Stimulated activated naive CD4-positive, alpha-beta T cell treated with Interleukin-2 at 50 U/mL for 16 hours (primary cell): ENCODE measurements at regions not wholly inside any gene's neighbourhood (a gene's known extent, or its start where the extent isn't known, plus 50 kb on each side); places are given as distances from the start of the nearest gene placed in this dataset.

ENCODE experiments used
- DNase-seq: peaks from one replicate; lab custom pipeline; 2025; lab: John Stamatoyannopoulos, UW

DNA sequence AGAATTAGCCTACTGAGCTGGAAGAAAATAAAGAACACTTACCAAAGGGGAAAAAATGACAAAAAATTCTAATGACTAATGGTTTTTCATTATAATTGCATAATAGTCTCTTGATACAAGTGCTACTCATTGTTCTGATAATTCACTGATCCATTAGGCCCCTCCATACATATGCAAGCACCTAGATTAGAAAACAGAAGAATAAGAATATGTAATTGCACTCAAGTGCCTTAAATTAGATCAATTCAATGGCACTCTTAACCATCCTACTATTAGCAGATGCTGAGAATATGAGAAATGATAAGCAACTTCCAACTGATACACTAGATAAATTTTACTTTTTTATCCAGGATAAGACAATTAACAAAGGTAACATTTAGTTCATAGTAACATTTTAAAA is 440.9 kb upstream of the C9orf72 start:
- DNase-seq = no peak

DNA sequence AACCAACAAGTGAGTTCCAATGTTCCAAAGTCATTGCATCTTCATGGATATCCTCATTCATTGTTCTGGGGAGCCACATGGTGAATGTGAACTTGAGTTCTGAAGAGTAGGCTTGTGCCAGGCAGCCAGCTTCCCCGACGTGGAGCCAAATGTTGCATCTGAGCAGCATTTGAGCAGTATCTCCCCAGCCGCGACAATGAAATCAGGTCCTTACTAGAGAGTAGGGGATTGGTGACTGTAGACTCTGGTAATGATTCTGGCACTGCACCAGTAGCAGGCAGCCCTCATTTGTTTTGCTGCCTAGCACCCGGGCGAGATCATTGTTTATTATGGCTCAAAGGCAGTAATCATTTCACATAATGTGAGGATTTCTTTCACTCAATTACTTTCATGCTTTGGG is 451.4 kb upstream of the C9orf72 start:
- DNase-seq = no peak

DNA sequence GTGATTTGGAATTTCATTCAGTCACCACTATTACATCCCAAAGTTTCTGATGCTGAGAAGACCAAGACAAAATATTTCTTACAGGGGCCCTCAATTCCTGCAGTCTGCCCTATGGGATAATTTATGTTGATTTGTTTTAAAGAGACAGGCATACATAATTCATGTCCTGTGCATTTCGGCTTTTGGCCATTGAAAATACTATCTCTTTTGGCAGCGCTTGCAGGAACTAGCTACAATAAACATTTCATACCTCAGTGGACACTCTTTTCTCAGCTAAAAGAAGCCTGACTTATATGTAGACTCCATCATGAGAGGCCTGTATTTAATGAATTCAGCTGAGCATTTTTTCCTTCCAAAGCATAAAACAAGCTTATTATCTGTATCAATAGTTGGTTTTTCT is 451.9 kb upstream of the C9orf72 start:
- no peak for DNase-seq

DNA sequence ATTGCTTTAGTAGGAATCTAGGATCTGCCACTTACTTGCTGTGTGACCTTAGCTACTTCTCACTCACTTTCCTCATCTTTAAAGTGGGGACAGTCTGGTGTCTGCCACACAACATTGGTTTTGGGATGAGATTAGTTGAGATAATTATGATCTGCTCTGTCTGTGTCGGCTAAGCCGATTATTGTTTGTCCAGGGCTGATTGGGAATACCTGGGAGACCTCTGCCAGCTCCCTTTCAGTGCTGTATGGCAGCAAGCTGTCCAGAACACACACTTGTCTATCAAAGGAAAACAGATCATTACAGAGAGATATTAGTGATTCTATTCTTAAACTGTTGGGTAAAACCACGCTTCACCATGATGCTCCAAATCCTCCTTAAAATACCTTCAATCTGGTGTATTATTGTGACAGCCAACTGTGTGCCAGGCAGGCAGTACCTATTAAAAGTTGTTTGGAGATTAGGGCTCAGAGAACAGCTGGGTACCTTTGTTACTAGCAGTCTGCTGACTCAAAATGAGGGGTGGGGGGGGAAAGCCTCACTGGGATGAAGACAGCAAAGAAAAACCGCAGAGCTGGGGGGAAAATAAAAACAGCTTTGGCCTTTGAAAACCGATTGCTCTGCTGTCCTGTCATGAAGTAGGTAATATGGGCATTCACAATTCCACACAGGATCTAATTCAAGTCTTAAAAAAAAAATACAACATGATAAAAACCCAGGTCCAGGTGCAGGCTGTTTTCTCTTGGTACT is 458.4 kb upstream of the C9orf72 start:
- no peak for DNase-seq

DNA sequence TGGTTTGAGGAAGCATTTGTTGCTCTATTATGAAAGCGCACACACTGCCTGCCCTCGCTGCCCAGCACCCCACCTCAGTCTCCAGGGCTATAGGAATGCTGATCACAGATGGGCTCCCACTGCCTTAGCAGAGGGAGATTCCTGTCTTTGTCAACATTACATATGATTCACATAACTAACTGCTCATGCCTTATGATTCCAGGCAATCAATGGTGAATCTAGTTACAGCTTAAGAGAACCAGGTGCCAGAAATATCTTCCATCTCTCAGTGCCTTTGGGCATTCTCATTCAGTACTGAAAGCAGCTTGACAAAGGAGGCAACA is 458.9 kb upstream of the C9orf72 start:
- DNase-seq = no peak

DNA sequence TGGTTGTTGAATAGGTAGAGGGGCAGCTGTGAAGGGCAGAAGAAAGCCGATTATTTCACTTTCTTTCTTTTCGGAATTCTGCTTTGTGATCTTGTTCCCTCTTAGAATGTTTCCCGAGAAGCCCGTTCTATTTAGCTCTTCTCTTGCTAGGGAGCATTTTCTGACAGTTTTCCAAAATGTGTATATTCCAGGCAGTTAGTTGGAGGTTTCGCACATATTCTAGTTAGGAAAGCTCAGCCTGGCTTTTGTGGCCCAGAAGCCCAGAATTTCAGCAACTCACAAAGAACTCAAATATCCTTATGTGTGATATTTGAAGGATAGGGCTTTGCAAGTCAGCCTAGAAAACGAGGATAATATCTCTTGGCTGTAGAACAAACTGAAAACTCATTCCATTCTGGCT is 461.0 kb upstream of the C9orf72 start:
- DNase-seq = no peak

DNA sequence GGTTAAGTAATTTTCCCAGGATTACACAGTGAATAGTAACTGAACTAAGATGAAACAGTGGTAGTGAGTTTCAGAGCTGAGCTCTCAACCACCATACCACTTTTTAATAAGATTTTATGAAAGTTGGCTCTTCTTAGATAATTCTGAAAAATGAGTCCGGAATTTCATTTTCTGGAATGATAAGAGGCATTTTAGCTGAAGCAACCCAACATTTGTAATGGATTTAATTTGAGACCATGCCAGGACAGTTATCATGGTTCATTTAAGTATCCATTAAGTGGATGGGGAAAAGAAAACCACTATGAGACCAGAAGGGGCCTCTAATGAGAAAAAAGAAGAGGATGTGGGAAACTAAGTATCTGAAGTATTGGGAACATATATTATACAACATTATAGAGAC is 464.7 kb upstream of the C9orf72 start:
- no peak for DNase-seq

DNA sequence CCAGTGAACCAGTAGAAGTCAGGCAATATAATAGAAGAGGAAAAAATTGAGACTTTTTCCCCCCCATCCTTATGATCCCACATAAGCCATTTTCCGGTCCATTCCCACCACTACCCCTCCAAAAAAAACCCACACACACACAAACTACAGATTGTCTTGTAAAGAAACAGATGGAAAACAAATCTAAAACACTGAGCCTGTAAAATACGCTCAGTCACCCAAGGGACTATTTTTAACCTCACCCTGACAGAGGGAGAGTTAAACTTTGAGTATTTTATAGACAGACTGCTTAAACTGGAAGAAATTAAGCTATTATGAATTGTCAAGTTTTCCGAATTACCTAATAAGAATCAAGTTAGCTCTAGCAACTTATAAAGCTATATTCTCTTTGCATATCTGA is 471.8 kb upstream of the C9orf72 start:
- DNase-seq = no peak

DNA sequence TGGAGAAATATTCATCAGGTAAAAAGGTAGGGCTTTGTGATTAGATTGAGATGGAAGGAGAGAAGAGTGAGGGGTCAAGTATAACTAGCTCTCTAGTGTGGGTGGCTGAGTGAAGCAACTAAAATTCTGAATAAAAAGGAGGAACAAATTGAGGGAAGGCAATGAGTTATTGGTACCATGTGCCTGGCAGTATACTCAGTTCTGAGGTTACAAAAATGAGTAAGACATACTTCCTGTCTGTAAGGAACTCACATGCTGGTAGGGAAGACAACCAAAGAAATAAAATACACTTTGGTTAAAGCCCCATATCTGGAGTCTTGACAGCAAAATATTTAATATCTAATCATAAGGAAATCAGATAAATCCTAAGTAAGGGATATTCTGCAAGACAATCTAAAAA is 476.8 kb upstream of the C9orf72 start:
- no peak for DNase-seq

DNA sequence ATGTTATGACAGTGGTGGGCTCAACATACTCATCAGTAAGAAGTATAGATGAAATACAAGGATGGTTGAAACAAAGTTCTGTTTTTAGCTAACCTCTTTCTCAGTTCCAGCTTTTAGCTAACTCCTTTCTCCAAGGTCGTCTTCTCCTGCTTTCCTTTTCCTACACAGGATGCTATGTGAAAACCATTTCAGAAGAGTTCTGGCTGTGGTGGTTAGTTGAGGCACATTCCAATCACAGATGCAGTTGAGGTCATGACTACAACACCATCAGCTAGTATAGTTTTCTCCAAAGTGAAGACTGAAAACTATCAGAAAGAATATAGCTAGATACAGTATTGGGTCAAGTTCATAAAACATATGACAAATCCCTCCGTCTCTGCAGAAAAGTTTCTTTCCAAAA is 477.7 kb upstream of the C9orf72 start:
- no peak for DNase-seq

DNA sequence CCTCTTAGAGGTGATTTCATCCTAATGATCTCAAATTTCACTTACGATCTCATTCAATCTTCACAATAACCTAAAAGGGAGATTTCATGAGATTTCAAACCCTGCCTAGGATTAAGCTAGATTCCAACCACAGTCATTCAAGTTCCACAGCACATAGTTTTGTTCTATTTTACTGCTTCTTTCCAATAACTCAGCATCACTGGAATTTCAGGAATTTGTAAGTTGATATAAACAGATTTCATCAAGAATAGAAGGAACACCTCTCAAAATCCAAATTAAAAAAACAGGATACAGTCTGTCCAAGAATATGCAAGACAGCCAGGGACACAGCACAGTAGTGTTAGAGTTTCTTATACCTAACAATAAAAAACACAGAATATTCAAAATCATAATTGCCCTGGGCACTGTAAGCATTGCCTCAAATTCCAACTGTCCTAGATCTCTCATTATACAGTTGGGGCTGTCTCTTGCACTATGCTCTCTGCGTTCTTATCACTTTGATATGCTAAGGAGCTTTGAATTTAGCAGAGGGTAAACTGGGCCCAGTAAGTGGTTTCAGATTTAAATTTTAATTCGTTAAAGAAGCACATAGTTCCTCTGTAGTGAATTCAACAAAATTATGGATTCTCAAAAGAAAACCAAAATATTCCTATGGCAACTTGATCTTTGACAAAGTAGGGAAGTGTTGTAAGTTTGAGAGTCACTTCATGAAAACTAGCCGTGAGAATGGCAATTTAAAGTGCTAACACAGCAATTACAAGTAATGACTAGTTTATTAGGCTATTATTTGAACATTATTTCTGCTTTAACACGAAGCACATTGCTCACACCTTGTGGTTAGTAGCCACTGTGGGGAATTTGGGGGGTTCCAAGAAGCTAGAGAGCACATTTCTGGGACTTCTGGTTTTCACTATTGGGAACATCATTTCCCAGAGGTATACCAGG is 478.6 kb upstream of the C9orf72 start:
- no peak for DNase-seq

DNA sequence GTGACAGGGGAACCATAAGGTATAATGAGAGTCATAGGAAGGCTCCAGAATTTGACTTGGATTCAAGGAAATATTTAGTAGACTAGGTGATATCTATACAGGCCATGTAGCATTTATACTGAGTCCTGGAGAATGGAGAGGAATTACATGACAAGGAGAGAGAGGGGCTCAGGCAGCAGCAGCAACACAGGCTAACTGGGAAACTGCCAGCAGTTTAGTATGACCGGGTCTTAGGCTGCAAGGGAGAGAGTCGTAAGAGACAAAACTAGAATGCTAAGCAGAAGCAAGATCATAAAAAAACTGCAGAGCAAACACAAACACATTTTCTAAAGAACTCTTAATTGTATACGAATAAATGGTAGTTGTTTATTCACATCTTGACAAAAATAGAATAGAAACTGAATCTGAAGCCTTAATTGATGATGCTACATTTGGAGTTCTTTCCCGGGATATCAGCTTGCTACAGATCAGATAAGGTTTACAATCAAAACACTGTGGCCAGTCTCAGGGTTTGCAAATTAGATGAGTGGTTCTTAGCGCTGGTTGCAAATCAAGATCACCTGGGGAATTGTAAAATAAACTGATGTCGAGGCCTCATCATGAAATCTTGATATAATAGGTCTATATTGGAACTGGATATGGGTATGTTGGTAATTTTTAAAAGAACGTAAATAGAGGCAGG is 480.0 kb upstream of the C9orf72 start:
- DNase-seq = no peak

DNA sequence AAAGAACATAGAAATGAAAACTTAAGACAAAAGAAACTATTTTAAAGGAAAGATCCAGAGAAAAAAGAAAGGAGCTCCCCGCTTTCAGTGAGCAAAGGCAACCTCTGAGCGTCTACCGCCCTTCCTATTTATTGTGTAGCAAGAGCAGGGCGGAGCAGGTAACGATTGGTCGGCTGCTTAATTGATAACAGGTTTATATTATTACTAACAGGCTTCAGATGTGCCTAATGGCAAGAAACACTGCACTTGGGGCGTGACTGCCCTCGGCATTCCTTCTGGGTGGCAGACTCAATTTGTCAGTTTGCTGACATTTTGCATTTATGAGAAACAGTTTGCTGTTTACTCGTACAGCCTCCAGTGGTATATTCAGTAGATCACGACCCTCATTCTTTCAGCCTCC is 482.7 kb upstream of the C9orf72 start:
- no peak for DNase-seq

DNA sequence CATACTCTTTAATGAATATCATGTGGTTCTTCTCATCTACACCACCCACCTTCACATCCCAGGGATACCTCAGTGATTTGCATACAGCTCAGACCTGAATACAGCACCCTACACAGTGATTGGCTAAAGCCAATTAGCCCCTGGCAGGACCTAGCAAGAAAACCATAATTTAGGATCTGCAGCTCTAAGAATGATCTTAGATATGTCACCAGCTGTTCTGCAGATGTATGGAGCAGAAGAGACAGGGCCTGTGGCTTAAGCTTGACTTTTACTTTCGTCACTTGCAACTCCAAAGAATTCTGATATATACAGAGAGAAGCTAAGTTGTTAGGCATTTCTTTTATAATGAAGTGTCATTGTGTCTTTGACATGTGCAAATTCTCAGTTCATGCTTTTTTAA is 483.2 kb upstream of the C9orf72 start:
- DNase-seq = no peak

DNA sequence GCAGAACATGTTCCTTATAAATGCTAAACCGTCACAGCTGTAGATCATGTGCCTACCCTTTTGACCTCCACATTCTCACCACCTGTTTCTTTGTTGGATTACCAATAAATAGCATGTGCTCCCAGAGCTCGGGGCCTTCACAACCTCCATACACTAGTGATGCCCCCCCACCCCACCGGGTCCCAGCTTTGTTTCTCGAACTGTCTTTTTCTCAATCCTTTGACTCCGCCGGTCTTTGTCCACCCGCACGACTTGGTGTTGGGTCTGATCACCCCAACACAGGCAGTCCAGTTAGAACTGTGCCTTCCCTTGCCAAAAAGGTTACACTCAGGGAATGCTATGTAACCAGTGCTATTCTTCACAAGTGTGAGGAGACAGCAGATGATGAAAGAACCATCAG is 485.9 kb upstream of the C9orf72 start:
- DNase-seq = no peak

DNA sequence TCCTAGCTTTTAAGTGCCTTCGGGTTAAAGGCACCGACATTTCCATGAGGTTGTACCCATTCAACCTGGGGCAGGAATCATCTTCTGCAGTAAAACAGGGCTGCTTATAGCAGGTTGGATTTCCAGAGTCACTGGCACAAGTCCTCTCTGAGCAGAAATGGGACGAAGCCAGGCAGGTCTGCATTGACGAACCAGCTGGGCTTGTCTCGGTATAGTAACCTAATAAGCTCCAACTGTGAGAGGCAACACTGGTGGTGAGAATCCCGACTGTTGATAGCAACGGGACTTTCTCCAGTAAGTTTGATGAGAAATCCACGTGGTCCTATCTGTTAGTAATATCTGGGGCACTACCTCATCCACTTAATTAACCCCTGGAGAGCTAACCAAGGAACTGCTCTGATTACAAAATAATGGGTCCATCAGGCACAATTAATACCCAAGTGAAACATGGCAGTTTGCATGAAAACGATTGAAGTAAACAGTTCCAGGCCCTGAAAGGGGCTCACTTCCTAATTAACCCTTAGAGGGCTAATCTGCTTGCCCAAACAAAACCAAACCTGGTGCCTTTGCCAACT is 491.0 kb upstream of the C9orf72 start:
- DNase-seq = no peak

DNA sequence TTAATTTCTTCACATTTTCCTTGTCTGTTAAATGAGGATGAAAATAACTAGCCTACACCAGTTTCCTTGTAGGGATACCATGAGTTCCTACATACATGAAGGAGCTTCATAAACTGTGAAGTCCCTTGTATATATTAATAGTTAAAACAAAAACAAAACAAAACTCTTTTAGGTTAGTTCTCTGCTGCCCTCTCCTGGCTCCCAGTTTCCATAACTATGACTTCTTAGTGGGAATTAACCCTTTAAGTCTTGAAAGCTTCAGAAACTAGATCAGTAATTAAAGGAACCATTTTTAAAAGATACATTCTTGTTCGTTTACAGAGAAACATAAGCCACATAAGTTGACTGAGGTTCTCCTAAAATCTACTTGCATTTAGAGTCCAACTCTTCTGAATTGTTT is 500.0 kb upstream of the C9orf72 start:
- no peak for DNase-seq

DNA sequence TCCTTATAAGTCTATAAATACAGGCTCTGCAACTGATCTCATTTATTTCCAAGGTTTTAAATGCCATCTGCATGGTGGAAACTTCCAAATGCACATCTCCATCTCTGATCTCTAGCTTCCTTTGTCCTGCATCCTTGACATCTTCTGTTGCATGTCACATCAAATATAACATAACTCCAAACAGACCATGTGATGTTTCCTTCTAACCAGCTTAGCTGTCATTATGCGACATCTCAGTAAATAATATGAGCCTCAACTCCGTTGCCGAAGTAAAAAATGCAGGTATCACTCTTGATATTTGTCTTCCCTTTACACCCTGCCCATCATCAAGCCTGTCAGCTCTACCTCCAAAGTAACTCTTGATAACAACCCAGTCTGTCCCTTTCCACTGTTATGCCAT is 506.4 kb upstream of the C9orf72 start:
- no peak for DNase-seq

DNA sequence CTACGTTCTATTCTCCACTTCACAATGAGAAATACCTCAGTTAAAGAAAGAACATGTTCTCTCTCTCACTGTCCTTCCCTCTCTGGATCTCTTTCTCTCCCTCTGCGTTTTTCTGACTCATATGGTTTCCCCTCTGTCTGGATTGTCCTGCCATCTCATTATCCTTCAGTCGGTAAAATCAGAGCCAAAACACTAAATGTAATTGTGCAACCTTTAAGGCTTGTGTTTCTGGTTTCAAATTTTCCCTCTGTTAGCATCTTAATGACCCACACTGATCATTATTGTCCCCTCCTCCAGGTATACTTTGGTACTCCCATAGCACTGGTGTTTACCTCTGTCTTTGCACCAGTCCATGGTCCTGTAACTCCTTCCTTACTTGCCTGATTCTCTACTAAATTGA is 509.4 kb upstream of the C9orf72 start:
- DNase-seq = no peak

DNA sequence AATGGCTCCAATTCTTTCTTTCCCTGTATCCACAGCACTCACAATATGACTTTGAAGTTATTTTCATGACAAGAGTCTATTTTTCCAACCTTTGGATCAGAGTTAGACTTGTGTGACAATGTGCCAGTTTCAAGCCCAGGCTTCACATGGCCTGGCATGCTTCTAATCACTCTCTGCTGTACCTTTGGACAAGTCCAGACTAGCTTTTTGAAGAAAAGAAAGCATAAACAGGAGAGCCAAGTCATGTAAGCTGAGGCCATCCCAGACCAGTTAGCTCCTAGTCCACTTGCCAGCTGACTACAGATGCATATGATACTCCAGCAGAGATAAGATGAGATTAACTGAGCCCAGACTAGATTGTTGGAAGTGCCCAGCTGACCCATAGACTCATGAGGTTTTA is 513.6 kb upstream of the C9orf72 start:
- no peak for DNase-seq

DNA sequence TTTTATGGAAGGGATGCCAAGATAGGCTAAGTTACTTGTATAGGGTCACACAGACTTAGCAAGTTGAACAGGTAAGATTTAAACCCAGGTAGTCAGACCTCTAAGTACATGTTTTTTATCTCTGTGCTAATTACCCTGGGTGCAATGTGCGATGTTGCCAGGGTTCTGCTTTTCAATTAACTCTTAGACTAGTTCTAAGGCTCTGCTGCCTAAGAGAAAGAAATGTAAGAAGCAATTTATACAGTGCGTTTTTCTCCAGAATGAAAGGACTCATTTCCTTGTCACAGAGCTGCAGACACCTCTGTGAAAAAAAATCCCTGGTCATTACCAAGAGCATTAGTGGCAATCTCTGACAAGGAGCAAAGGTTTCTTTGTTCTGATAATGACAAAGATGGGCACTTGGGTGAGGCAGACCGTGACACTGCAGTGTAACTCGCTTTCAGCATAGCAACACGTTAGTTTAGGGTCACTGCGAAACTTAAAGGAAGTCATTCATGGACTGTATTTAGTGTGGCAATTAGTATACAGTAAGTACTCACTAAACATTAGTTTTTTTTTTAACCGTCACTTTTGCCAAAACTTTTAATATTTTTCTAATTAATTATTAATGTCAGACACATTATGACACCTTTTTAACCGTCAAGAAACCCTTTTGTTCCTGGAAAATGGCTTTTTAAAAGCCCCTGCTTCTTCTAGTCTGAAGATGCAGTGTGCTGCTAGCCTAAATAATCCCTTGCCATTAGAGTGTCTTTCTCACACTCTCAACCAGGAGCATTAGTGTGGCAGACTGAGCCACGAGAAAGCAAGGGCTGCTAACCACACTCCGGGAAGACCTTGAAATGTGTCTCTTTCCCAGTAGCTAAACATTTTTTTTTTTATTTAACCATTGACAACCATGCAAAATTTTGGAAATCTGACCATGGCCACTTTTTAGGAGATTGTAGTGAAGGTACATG is 520.0 kb upstream of the C9orf72 start:
- DNase-seq = no peak

DNA sequence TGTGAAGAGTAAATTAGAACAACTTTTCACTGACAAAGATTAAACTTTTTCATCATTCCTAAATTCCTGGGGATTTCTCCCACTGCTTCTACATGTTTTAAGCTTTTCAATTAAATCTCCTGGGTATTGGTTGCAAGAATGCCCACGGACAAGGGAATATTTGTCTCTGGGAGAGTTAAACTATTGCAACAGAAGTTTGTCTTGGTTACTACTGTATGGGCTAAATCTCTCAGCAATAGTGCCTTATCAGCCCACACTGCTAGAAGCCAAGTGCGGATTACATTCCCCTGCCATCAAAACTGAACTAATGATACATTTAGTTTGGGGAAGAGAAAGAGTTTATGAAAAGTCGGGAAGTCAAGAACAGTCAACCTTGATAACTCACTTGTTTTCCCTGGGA is 528.2 kb upstream of the C9orf72 start:
- DNase-seq = no peak
